Activated CD8-positive, alpha-beta T cell treated with anti-CD3 and anti-CD28 coated beads for 36 hours (primary cell): ENCODE measurements at regions not wholly inside any gene's neighbourhood (a gene's known extent, or its start where the extent isn't known, plus 50 kb on each side); places are given as distances from the start of the nearest gene placed in this dataset.
A peak's percentile ranks its signal among the peaks of the same experiment; 100 is the strongest.

ENCODE experiments used
- ATAC-seq: fragments of 200-7000 bp; cut with Tn5 transposase; one replicate; pipeline ENCODE4 v1.10.0; 2021; ENCODE audit warnings: mild to moderate bottlenecking, moderate library complexity
- CTCF ChIA-PET: fragments of 350-600 bp; sonication (Branson Sonifier 250); formaldehyde crosslinking; loops from one replicate; lab custom pipeline; 2021; ENCODE audit warnings: antibody characterized with exemption; lab: Charles Lee
- POLR2A ChIA-PET: fragments of 350-600 bp; sonication (Branson Sonifier 250); formaldehyde crosslinking; loops from one replicate; lab custom pipeline; 2021; ENCODE audit warnings: antibody characterized with exemption; lab: Charles Lee
- DNase-seq: peaks from one replicate; pipeline ENCODE4 v3.0.0-alpha.2; 2020
- H3K27ac Mint-ChIP-seq: one replicate; pipeline ENCODE4 v1.8.0; 2021; ENCODE audit warnings: mild to moderate bottlenecking, mixed read lengths
- H3K27me3 Mint-ChIP-seq: one replicate; pipeline ENCODE4 v1.8.0; 2021; ENCODE audit warnings: mixed read lengths
- H3K36me3 Mint-ChIP-seq: one replicate; pipeline ENCODE4 v1.8.0; 2021; ENCODE audit warnings: low read depth, mixed read lengths
- H3K4me1 Mint-ChIP-seq: one replicate; pipeline ENCODE4 v1.8.0; 2021; ENCODE audit warnings: low read depth, mixed read lengths
- H3K4me3 Mint-ChIP-seq: one replicate; pipeline ENCODE4 v1.8.0; 2021; ENCODE audit warnings: mild to moderate bottlenecking, moderate library complexity, mixed read lengths
- H3K9me3 Mint-ChIP-seq: one replicate; pipeline ENCODE4 v1.8.0; 2021; ENCODE audit warnings: mixed read lengths
- CTCF ChIP-seq: fragments of 200-600 bp; IDR thresholded peaks from one replicate; pipeline ENCODE4 v1.8.0; 2022; ENCODE audit warnings: antibody characterized with exemption, mild to moderate bottlenecking
- intact Hi-C: fragments of 100-400 bp; cut with micrococcal nuclease; formaldehyde crosslinking; loops from one replicate; pipeline ENCODE4 v1.10.0; 2022

- DNase-seq (peak; percentile 13), ATAC-seq (no peak)
- H3K4me3 Mint-ChIP-seq = no peak overlapping the region
- H3K27ac Mint-ChIP-seq = no peak overlapping the region
- no peaks in the 10 kb centered on the region for H3K4me1 Mint-ChIP-seq
- ChIA-PET POLR2A (no interaction called here), CTCF (interaction anchor here (0.8 to 1.7 kb wide), 5 partner anchors 14 to 145 kb away, joined by 3 to 5 read pairs (median 3); no protein-coding TSS in a partner anchor)
- no peaks in the 10 kb centered on the region for H3K27me3 Mint-ChIP-seq
- H3K9me3 Mint-ChIP-seq = no peaks in the 10 kb centered on the region
- TF ChIP-seq CTCF = peak; percentile 66
- intact Hi-C loops = no loop called here
- H3K36me3 Mint-ChIP-seq = no peaks in the 10 kb centered on the region
These were observed 161.1 kb upstream of the CCDC179 start for GRCh38 chr11:23021287-23021863.

GRCh38 chr11:23022854-23023253 is 162.6 kb upstream of the CCDC179 start:
- ChIA-PET CTCF (interaction anchor here (1.2 kb wide), 1 partner anchor 20 kb away, joined by 3 read pairs; no protein-coding TSS in a partner anchor), POLR2A (no interaction called here)
- Mint-ChIP-seq H3K27ac (no peak overlapping the region), H3K4me1 (no peaks in the 10 kb centered on the region), H3K9me3 (no peaks in the 10 kb centered on the region), H3K36me3 (no peaks in the 10 kb centered on the region), H3K27me3 (no peaks in the 10 kb centered on the region), H3K4me3 (no peak overlapping the region)
- DNase-seq = no peak
- TF ChIP-seq CTCF = no peak
- intact Hi-C loops = no loop called here
- no peak for ATAC-seq

- no peak for DNase-seq
- Mint-ChIP-seq H3K4me3 (no peak overlapping the region), H3K9me3 (no peaks in the 10 kb centered on the region), H3K4me1 (no peaks in the 10 kb centered on the region), H3K27me3 (no peaks in the 10 kb centered on the region), H3K27ac (no peak overlapping the region), H3K36me3 (no peaks in the 10 kb centered on the region)
- ChIA-PET CTCF (no interaction called here), POLR2A (no interaction called here)
- no peak for ATAC-seq
- TF ChIP-seq CTCF = no peak
- intact Hi-C loops = no loop called here
These were observed 163.0 kb upstream of the CCDC179 start for GRCh38 chr11:23023319-23023718.

- no peak for TF ChIP-seq CTCF
- H3K4me1 Mint-ChIP-seq = no peaks in the 10 kb centered on the region
- ATAC-seq (no peak), DNase-seq (no peak)
- H3K27me3 Mint-ChIP-seq = no peaks in the 10 kb centered on the region
- H3K27ac Mint-ChIP-seq = no peak overlapping the region
- intact Hi-C loops = no loop called here
- CTCF ChIA-PET = no interaction called here
- peaks cover 2% of the 10 kb centered on the region for H3K9me3 Mint-ChIP-seq
- no peaks in the 10 kb centered on the region for H3K36me3 Mint-ChIP-seq
- no peak overlapping the region for H3K4me3 Mint-ChIP-seq
- POLR2A ChIA-PET = no interaction called here
These were observed 180.8 kb upstream of the CCDC179 start for GRCh38 chr11:23041001-23041503.

GRCh38 chr11:23058656-23059055 is 198.4 kb upstream of the CCDC179 start:
- CTCF ChIA-PET = no interaction called here
- DNase-seq = no peak
- ATAC-seq = no peak
- Mint-ChIP-seq H3K4me3 (no peak overlapping the region), H3K9me3 (no peaks in the 10 kb centered on the region), H3K27ac (no peak overlapping the region), H3K36me3 (no peaks in the 10 kb centered on the region), H3K27me3 (no peaks in the 10 kb centered on the region), H3K4me1 (no peaks in the 10 kb centered on the region)
- POLR2A ChIA-PET = no interaction called here
- TF ChIP-seq CTCF = no peak
- intact Hi-C loops = no loop called here
